ENCODE measurements at regions not wholly inside any gene's neighbourhood (a gene's known extent, or its start where the extent isn't known, plus 50 kb on each side); places are given as distances from the start of the nearest gene placed in this dataset.
"Not testable (repeated sequence)": the region's sequence is repeated elsewhere in the genome, so short reads cannot be mapped to it uniquely, and the experiment has no call there.

- not testable (repeated sequence) for TF ChIP-seq POLR2A, CTCF (IDR thresholded peaks at IDR 0.05)
Observed at GRCh38 chr5:94086635-94087034, 345.2 kb upstream of the POU5F2 start.

Data from lower leg skin (tissue), 3 donors.